CD1c-positive myeloid dendritic cell (primary cell): ENCODE measurements at regions not wholly inside any gene's neighbourhood (a gene's known extent, or its start where the extent isn't known, plus 50 kb on each side); places are given as distances from the start of the nearest gene placed in this dataset.
"Not testable (repeated sequence)": the region's sequence is repeated elsewhere in the genome, so short reads cannot be mapped to it uniquely, and the experiment has no call there.

Experiments used
- DNase-seq: peaks from one replicate; pipeline ENCODE4 v3.0.0-alpha.2; 2016; ENCODE audit errors: extremely low spot score

DNA sequence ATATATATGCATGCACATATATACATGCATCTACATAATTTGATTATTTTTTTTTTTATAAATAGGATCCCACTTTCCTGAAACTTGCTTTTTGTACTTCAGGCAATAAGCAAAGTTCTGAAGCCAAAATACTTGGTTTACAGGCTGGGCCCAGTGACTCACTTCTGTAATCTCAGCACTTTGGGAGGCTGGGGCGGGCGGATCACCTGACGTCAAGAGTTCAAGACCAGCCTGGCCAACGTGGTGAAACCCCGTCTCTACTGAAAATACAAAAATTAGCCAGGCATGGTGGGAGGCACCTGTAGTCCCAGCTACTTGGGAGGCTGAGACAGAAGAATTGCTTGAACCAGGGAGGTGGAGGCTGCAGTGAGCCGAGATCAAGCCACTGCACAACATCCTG is 51.0 kb upstream of the FOXN3 start:
- DNase-seq, result not testable (repeated sequence)

DNA sequence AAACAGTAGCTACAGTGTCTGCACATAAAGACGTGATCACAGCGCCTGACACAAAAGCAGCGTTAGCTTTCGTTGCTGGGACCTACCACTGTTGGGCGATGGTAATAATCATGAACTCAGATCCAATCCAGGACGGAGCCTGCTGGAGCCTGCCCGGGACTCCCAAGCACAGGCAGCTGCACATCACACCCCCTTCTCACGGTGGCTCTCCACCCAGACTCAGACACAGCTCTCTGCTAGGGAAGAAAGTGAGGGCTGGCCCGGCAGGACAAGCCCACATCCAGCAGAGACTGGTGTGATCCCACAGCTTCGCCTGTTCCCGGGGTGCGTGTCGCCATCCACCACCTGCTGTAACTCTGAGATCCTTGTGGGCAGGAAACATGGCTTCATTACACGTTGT is 49.9 kb upstream of the FOXN3 start:
- no peak for DNase-seq
